ENCODE measurements at regions not wholly inside any gene's neighbourhood (a gene's known extent, or its start where the extent isn't known, plus 50 kb on each side); places are given as distances from the start of the nearest gene placed in this dataset.

DNA sequence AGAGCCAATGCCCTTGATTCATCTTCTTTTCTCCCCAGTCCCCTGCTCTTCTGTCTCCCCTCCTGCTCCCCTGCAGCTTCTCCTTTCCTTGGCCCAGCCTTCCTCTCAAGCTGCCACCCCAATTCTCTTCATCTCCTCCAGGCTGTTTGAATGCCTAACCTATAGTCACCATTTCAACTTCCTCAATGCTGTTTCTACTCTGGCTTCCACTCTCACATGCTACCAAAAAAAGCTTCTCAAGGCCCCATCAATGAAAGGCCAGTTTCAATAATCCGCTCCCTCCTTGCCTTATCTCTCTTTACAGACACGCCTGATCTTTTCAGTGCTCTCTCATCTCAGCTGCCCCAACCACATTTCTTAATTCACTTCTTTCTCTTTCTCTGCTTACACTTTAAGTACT, 212.2 kb upstream of the GPR149 start (continued):
- TF ChIP-seq CTCF (IDR thresholded peaks at IDR 0.05) (no peak), NR3C1 (CRISPR knock-in tag; conservative IDR thresholded peaks at IDR 0.05; ENCODE audit: low read depth) (no peak), FOXJ3 (CRISPR knock-in tag; IDR thresholded peaks at IDR 0.05; ENCODE audit: borderline replicate concordance) (no peak), PRRX2 (CRISPR knock-in tag; IDR thresholded peaks at IDR 0.05) (no peak), E2F5 (CRISPR knock-in tag; IDR thresholded peaks at IDR 0.05) (no peak), SMAD4 (CRISPR knock-in tag; IDR thresholded peaks at IDR 0.05) (no peak), ZNF423 (CRISPR knock-in tag; IDR thresholded peaks at IDR 0.05) (no peak), NFE2L1 (CRISPR knock-in tag; IDR thresholded peaks at IDR 0.05) (no peak)
- TF ChIP-seq, protein P1, sequence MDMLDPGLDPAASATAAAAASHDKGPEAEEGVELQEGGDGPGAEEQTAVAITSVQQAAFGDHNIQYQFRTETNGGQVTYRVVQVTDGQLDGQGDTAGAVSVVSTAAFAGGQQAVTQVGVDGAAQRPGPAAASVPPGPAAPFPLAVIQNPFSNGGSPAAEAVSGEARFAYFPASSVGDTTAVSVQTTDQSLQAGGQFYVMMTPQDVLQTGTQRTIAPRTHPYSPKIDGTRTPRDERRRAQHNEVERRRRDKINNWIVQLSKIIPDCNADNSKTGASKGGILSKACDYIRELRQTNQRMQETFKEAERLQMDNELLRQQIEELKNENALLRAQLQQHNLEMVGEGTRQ (CRISPR knock-in tag; IDR thresholded peaks at IDR 0.05), result no peak

- H3K9me3 Mint-ChIP-seq, result peaks cover 22% of the 10 kb centered on the region
- no peak for DNase-seq (ENCODE audit: low spot score)
- ChIA-PET POLR2A (no interaction called here), CTCF (no interaction called here)
- H3K4me1 Mint-ChIP-seq, result no peaks in the 10 kb centered on the region
- H3K4me3 Mint-ChIP-seq, result no peak overlapping the region
- peaks cover 1% of the 10 kb centered on the region for H3K36me3 Mint-ChIP-seq
- H3K27me3 Mint-ChIP-seq (ENCODE audit: low read depth), result no peaks in the 10 kb centered on the region; the same call in 1 of the 2 replicates
- H3K27ac Mint-ChIP-seq, result no peak overlapping the region
- no peak for ATAC-seq
- TF ChIP-seq NR3C1 (CRISPR knock-in tag; conservative IDR thresholded peaks at IDR 0.05; ENCODE audit: low read depth) (no peak), ZMAT4 (CRISPR knock-in tag; IDR thresholded peaks at IDR 0.05) (no peak), CREB1 (CRISPR knock-in tag; IDR thresholded peaks at IDR 0.05) (no peak), GABPB1 (CRISPR knock-in tag; IDR thresholded peaks at IDR 0.05) (no peak), E2F5 (CRISPR knock-in tag; IDR thresholded peaks at IDR 0.05) (no peak), IRF2 (CRISPR knock-in tag; IDR thresholded peaks at IDR 0.05; ENCODE audit: borderline replicate concordance, low read depth) (no peak), MLX (CRISPR knock-in tag; IDR thresholded peaks at IDR 0.05) (no peak), ETV6 (CRISPR knock-in tag; IDR thresholded peaks at IDR 0.05) (no peak), ZNF138 (CRISPR knock-in tag; conservative IDR thresholded peaks at IDR 0.05) (no peak), ESRRA (CRISPR knock-in tag; IDR thresholded peaks at IDR 0.05; ENCODE audit: borderline replicate concordance) (no peak), ZNF671 (CRISPR knock-in tag; IDR thresholded peaks at IDR 0.05) (no peak), HMGA2 (CRISPR knock-in tag; IDR thresholded peaks at IDR 0.05) (no peak), ATF1 (CRISPR knock-in tag; IDR thresholded peaks at IDR 0.05) (no peak), ZNF423 (CRISPR knock-in tag; IDR thresholded peaks at IDR 0.05) (no peak), SMAD3 (CRISPR knock-in tag; IDR thresholded peaks at IDR 0.05; ENCODE audit: borderline replicate concordance) (no peak)
- TF ChIP-seq, protein P2, sequence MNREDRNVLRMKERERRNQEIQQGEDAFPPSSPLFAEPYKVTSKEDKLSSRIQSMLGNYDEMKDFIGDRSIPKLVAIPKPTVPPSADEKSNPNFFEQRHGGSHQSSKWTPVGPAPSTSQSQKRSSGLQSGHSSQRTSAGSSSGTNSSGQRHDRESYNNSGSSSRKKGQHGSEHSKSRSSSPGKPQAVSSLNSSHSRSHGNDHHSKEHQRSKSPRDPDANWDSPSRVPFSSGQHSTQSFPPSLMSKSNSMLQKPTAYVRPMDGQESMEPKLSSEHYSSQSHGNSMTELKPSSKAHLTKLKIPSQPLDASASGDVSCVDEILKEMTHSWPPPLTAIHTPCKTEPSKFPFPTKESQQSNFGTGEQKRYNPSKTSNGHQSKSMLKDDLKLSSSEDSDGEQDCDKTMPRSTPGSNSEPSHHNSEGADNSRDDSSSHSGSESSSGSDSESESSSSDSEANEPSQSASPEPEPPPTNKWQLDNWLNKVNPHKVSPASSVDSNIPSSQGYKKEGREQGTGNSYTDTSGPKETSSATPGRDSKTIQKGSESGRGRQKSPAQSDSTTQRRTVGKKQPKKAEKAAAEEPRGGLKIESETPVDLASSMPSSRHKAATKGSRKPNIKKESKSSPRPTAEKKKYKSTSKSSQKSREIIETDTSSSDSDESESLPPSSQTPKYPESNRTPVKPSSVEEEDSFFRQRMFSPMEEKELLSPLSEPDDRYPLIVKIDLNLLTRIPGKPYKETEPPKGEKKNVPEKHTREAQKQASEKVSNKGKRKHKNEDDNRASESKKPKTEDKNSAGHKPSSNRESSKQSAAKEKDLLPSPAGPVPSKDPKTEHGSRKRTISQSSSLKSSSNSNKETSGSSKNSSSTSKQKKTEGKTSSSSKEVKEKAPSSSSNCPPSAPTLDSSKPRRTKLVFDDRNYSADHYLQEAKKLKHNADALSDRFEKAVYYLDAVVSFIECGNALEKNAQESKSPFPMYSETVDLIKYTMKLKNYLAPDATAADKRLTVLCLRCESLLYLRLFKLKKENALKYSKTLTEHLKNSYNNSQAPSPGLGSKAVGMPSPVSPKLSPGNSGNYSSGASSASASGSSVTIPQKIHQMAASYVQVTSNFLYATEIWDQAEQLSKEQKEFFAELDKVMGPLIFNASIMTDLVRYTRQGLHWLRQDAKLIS (CRISPR knock-in tag; IDR thresholded peaks at IDR 0.05; ENCODE audit: borderline replicate concordance), result no peak
- TF ChIP-seq, protein P3, sequence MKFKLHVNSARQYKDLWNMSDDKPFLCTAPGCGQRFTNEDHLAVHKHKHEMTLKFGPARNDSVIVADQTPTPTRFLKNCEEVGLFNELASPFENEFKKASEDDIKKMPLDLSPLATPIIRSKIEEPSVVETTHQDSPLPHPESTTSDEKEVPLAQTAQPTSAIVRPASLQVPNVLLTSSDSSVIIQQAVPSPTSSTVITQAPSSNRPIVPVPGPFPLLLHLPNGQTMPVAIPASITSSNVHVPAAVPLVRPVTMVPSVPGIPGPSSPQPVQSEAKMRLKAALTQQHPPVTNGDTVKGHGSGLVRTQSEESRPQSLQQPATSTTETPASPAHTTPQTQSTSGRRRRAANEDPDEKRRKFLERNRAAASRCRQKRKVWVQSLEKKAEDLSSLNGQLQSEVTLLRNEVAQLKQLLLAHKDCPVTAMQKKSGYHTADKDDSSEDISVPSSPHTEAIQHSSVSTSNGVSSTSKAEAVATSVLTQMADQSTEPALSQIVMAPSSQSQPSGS (CRISPR knock-in tag; IDR thresholded peaks at IDR 0.05; ENCODE audit: borderline replicate concordance, low read depth), result no peak
- TF ChIP-seq, protein P1 (CRISPR knock-in tag; IDR thresholded peaks at IDR 0.05), result no peak
Measured at GRCh38 chr3:154625756-154626155, 195.8 kb upstream of the GPR149 start.

All from WTC11 (cell line).